ENCODE measurements at regions not wholly inside any gene's neighbourhood (a gene's known extent, or its start where the extent isn't known, plus 50 kb on each side); places are given as distances from the start of the nearest gene placed in this dataset.

DNA sequence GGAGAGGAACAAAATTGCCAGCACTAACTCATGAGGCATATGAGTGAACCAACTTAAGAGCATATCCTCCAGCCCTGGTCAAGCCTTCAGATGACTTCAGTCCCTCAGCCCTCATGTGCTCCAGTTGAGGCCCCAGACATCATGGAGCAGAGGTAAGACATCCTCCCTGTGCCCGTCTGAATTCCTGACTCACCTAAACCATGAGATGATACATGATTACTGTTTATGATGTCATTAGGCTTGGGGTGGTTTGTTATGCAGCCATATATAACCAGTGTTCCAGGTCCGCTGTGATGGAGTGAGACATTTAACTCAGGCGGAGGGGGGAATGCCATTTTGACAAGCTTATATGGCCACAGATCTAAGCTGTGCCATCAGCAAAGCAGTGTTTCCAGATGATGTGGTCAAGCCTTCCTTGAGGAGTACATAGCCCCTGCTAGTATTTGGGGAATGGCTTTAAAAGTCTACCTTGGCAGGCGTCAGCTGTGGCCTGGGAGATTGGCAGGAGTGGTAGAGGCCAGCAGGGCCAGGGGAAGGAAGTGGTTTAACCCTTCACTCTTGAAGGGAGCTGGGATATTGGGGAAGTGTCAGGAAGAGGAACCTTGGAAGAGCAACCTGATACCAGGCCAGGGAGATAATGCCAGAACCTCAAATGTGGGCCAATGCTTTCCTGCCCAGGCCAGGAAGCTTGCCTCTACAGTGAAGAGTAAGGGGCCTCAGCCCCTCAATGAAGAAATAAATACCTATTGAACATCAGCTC, 343.0 kb upstream of the PODXL start:
- DNase-seq (ENCODE audit: low spot score) = no peak

DNA sequence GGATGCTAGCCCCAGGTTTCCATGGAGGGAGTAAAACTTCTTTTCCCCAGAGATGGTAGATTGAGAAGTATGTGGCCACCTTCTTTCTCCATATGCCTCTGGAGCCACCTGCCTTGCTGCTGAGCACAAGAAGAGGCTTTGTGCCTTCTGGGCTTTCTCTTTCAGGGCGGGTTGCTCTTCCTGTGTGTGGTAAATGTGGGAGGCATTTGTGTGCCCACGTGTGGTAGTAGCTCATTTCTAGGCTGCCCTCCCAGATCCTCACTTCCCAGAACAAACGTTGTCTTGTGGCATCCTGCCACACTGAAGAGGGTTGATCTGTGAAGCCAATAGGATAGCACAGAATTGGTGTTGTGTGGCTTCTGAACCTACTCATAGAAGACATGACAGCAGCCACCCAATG, 342.0 kb upstream of the PODXL start:
- no peak for DNase-seq (ENCODE audit: low spot score)

DNA sequence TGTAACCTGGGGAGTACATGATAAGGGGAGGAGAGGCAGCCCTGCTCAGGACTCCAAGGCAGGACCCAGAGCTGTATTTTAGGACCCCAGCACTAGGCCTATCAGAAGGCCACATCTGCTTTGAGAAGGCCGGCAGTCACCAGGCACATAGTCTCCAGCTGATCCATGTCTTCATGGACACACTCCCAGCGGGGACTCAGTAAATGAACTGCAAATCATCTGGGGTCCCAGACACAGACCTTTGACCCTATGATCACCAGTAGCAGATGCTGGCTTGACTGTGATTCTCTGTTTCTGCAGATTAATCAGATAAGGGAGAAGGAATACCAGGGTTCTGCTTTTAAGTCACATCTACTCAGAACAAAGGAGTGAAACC, 341.4 kb upstream of the PODXL start:
- no peak for DNase-seq (ENCODE audit: low spot score)

DNA sequence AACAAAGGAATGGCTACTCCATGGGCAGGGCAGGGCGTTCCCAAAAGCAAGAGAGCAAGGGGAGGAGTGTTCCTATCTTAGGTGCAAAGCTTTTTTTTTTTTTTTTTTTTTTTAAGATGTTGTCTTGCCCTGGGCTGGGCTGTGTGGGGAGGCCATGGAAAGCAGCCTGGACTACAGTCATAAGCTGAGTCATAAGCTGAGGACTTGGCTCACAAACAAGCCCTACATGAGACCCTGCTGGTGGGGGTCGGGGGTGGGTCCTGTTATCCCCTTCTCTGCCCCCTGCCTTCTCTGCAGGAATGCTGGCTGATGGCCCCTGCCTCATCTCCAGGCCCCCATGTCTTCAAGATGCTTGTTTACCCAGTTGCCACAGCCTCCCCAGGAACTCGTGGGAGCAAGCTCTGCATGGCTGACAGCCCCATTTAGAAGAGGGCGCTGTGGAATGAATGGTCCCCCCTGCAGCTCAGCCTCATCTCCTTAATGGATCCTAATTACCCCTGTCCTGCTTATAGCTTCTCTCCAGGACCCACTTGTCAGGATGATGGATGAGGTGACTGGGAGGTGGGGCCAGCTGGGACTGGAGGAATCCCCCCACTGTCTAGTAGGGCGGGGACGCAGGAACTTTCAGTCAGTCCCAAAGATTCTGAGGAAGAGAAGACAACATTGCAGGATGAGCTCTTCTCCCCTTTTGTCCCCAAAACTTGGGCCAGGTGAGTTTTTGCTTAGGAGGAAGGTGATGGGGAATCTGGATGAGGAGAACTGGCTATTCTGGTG, 340.8 kb upstream of the PODXL start:
- DNase-seq (ENCODE audit: low spot score) = no peak

DNA sequence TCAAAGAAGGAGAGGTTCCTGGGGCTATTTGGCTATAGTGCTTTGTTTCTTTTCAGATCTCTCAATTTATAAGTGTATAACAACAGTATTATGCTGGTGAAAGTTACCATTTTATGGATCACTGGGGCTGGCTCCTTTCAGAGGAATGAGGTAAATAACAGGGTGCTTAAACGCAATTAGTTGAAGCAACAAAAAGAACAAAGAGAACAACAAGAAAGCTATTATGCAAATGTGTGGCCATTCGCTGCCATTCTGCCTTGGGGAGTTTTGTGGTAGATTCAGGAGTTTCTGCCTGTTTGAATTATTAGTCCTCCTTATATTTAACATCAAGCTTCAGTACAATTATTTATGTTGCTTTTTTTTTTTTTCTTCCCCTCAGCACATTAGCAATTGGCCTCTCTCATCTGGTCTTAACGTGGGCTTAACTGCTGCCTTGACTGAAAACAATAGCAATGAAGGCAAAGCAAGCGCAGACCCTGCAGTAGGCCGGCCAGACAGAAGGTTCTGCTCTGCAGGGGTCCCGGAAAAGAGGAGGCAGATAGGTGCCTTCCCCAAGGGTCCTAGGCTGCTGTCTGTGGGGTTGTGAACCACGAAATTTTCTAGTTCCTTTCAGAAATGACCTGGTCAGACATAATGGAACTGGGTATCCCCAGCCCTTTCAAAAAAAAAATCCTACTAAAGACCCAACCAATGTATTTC, 339.9 kb upstream of the PODXL start:
- no peak for DNase-seq (ENCODE audit: low spot score)

DNA sequence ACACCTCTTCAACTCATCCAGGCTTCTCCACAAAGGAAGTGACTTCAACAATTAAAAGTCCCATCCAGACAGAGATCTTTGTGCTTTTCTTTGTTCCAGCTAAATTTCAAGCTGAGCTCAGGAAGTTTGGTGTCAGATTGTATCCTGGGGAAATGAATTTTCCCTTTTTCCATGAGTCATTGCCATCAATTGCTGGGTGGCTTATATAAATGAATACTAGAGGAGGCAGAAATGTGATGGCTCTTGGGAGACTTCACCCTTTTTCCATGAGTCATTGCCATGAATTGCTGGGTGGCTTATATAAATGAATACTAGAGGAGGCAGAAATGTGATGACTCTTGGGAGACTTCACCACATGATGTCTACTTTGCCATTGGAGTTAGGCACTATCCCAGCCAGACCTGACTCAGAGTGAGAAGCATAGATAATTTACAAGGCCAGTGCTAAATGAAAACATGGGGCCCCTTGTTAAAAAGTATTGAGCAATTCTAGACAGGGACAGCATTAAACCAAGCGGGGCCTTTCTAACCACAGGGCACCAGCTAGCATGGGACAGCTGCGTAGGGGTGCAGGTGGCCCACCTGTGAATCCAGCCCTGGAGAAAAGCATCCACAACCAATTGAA, 339.2 kb upstream of the PODXL start:
- DNase-seq (ENCODE audit: low spot score) = no peak

DNA sequence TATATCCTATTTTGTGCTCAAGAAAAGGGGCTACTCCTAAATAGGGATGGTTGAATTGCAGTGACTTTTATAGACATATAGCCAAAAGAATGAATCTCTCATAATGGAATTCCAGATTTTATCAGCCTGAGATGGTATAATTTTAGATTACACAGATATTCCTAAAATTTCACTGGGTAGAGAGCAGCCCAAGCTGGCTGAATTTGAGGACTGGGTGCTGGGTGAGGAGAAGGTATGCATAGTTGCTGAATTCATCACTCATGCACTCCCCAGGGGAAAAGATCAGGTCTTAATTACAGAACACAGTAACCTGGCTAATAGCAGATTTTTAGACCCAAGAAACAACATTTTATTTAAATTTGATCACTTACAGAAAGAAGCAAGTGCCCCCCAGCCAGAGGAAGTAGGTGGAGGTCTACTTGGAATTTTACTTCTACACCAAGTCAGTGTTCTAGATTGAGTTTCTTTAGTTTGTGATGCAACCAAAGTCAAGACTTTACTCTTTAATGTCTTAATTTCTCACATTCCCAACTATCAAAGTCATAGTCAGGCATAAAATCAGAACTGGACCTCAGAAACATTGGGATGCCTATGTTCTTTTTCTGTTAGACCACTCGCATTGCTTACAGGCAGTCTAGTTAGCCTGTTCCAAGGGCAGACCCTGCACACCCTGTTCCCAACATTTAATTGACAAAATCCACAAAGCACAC, 337.4 kb upstream of the PODXL start:
- no peak for DNase-seq (ENCODE audit: low spot score)

DNA sequence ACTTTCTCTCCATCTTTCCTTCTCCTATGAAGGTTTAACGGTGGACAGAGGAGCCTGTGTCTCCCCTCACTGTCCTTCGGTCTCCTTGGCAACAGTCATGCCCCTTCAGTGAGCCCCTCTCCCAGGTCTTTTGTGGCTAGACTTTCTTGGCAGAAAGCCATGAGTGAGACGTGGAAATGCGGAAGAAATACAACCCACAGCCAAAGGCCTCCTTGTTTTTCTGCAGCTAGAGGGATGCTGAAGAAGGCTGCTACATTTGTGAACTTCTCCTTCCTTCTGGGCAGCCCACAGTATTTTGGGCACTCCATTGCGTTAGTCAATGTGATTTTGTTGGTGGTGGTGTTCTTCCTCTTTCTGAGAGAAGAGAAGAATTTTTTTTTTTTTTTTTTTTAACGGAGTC, 333.7 kb upstream of the PODXL start:
- no peak for DNase-seq (ENCODE audit: low spot score)

DNA sequence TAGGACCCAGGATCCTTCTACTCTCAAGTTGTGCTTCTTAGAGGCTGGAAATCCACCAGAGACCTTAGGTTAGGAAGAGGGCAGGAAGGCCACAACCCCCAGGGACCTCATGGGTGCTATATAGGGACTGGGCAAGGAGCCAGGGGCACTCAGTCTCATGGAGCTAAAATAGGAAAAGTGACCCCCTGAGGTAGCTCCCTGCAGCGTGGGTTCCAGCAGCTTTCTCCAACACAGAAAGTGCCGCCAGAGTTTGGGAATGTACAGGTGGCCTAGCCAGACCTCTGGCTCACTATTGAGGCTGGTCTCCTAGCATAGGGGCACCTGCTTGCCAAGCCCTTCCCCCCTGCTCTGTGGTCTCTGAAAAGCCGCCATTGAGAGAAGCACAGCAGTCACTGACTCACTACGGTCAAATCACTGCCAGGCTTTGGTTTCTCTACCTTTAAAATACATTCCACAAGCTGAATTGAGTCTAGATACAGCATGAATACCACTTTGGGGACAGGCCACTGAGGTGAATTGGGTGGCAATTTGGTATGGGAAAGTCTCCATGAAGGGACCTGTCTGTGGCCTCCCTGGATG, 333.2 kb upstream of the PODXL start:
- DNase-seq (ENCODE audit: low spot score) = no peak

DNA sequence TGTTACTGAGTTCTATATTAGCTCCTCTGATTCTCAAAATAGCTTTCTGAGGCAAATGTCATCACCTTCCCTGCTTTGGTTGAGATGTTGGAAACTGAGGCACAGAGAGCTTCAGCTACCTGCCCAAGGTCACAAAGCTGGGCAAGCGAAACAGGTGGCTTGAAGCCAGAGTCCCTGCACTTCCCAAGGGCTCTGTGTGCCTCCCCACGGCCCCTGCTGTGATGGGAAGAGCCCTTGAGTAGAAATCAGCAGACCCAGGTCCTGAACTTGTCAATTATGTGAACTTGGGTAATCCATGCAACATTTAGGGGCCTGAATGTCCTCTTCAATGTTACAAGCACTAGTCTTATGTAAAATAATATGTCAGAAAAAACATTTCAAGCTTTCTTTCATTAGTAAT, 327.3 kb upstream of the PODXL start:
- no peak for DNase-seq (ENCODE audit: low spot score)

DNA sequence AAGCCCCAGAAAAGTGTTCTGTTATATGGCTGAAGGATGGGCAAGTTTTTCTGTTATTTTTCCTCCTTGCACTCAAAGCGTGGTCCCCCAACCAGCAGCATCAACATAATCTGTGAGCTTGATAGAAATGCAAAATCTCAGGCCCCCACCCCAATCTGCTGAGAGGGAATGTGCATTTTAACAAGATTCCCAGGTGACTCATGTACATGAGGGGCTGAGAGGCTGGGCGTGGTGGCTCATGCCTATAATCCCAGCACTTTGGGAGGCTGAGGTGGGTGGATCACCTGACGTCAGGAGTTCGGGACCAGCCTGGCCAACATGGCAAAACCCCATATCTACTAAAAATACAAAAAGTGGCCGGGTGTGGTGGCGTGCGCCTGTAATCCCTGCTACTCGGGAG, 326.8 kb upstream of the PODXL start:
- no peak for DNase-seq (ENCODE audit: low spot score)

DNA sequence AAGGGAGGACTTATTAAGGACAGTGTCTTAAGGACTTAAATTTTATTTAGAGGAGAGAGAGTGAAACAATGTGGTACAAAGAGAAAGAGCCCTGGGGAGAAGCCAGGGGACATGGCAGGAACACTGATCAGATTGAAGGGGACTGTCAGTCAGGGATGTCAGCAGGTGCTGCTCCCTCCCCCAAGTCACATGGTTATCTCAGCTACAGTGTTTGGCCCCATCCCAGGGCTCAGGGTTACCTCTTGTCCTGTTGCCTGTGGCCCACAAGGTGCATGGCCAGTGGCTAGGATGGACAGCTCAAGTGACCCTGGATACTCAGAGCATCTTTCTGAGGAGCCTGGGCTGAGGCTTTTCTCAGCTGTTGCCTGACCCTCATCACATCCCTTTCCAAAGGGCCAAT, 325.9 kb upstream of the PODXL start:
- no peak for DNase-seq (ENCODE audit: low spot score)

DNA sequence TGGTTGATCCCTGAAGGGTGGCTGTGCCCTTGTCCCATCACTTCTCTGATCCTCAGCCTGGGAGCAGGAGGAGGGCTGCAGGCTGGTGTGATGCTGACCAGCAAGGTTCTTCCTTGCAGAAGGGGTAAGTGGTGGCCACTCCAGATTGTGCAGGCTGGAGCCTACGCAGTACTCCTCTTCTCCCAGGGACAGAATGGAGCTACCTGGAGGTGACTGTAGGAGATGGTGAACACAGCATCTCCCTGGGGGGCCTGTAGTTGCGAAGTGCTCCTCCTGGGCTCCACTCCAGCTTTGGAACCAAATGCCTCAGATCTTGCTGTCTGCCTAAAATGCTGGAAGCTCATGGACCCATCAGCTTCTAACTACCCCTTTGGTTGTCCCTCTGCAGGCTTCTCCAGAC, 323.6 kb upstream of the PODXL start:
- DNase-seq (ENCODE audit: low spot score) = no peak

DNA sequence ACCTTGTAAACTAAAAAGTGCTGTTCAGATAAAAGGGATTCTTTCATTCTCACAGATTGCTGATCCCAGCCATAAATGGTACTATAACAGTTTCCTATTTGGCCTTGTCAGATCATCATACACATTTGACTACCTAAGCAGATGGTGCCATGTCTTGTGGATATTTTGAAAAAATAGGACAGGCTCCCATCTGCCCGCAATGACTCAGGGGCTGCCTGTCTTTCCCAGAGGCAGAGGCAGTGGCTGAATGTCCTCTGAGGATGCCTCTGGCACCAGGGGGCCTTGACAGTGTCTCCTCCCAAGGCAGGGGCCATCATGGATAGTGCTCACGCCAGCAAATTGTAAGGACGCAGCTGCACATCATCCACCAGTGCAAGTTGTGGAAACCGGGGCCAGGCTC, 323.0 kb upstream of the PODXL start:
- DNase-seq (ENCODE audit: low spot score) = no peak

DNA sequence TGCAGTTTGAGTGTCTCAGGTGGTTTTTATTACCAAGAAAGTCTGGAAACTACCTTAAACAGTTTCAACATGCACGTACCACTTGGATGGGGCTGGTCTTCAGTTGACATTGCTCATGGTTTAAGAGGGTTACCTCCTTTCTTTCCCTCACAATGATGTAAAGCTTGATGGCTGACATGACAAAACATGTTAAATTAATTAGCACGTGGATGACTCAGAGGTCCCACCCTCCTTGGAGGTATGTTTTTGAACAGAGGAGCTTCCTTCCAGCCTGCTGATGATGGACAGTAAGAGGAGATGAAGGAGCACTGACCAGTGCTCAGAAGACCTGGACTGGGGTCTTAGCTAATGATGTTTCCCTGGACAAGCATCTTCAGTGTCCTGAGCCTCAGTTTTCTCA, 322.3 kb upstream of the PODXL start:
- no peak for DNase-seq (ENCODE audit: low spot score)

DNA sequence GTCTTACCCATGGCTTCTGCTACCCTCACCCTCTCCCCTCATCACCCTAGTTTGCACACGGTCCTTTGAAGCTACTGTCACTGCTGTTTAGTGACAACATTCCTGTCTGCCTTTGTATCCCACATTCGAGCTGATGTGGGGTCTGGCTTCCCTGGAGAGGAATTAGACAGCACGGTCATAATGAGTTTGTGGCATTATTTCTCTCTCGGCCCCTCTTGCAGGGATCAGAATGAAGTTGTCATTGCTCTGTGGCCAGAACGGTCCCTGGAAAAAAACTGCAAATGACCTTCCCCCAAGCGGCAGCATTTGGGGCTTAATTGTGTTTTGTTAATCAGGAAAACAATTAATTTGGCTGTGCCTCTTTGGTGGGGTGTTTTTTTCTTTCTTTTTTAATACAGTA, 317.2 kb upstream of the PODXL start:
- no peak for DNase-seq (ENCODE audit: low spot score)

DNA sequence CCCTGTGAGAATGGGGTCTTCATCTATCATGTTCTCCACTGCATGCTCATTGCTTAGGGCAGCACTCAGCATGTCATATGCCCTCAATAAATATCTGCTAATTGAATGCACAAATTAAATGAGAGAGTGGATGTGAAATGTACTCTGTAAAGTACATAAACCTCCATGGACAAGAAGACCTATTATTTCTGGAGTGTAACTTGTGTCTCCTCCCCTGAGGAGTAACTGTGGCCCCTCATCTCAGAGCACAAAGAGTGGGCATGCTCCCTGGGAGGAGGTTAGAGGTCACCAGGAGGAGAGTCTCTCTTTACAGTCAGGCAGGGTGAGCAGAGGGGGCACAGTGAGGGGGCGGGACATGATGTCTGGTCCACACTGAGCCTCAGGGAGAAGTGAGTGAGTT, 313.6 kb upstream of the PODXL start:
- no peak for DNase-seq (ENCODE audit: low spot score)

DNA sequence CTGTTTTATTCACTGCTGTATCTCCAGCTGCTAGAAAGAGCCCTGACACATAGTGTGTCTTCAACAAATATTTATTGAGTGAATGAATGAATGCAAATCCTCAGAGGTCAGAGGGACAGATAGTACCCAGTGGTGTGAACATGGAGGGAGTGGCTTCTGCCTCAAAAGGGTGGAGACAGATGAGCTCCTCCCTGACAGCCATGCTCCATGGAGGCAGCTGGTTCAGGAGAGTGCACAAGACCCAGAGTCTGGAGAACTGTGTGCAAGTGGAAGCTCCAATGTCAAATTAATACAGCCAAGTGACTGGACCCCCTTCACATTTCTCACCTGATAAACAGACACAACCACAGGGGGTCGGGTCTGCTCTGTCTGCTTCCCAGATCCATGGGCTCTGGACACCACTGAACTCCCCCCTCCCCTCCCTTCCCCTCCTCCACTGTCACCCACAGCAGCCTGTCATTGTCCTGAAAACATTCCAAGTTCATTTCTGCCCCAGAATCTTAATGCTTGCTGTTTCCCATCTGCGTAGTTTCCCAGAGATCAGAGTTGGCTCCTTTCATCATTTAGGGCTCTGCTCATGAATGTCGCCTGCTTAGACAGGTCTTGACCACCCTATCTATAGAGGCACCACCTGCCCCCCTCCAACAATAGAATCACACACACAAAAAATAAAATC, 312.9 kb upstream of the PODXL start:
- DNase-seq (ENCODE audit: low spot score) = no peak

DNA sequence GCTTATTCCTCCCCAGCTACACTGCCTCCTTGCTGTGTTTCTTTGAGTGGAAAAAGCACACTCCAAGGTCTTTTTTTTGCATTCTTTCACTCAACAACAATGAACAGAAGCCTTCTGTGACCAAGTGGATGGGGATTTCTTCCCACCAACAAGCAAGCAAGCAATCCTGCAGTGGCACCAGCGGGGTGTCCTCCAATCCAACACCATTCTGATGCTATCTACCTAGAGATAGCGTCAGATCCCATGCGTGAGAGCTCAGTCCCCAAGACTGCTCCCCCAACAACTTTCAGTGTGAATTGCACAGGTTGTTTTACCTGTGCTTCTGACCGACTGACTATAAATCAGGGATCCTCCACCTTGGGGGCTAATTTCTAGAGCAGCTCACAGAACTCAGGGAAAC, 311.0 kb upstream of the PODXL start:
- no peak for DNase-seq (ENCODE audit: low spot score)

DNA sequence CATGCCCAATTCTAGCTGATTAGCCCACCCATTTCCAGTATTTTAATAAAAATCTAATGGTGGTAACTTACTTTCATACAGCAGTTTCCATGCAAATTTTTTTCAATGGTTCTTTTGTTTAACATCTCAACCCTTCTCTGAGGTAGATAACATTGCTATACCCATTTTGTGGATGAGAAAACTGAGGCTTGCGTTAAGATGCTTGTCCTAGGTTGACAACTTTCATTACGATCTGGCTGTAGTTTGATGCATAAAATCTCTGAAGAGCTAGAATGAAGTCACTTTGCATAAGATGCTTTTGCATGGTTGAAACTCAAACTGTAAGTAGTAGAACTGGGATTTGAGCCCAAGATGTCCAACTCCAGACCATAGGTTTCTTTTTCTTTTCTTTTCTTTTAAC, 309.5 kb upstream of the PODXL start:
- no peak for DNase-seq (ENCODE audit: low spot score)

DNA sequence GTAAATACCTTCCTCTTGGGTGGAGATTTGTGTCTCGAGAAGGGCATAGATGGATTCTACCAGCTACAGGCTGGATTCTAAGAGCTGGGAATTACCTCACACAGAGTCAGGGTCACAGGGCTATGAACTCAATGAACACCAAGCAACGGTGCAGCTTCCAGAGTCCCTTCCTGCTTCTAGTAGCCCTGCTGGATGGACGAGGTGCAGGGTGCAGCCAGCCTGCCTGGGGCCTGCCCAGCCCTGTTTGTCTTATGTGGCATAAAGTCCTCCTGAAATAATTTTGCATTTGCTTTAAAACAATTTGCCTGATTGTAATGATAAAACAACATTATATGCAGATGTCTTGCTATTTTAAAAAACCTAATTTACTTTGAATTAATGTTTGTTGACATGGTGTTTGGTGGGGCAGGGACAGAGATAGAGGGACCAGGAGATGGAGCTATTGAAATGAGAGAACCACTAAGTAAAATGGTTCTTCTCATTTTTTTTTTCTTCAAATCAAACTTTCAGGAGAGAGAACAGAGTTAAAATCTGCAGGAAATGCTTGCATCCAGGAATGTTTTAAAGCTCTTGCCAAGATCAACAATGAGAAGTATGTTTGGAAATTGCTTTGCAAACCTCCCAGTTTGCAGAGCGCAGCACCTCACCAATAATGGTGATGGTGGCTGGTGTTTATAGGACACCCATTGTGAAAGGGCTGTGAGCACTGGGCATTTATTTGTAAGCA, 305.4 kb upstream of the PODXL start:
- DNase-seq (ENCODE audit: low spot score) = no peak

Data from NAMALWA (cell line).